GM12892 (cell line): ENCODE measurements at regions not wholly inside any gene's neighbourhood (a gene's known extent, or its start where the extent isn't known, plus 50 kb on each side); places are given as distances from the start of the nearest gene placed in this dataset.
"Not testable (repeated sequence)": the region's sequence is repeated elsewhere in the genome, so short reads cannot be mapped to it uniquely, and the experiment has no call there.

ENCODE experiments used
- DNase-seq: peaks from one replicate; pipeline ENCODE4 v3.0.0; 2011; ENCODE audit not compliant: insufficient read length
- FAIRE-seq: peaks from 2 replicates; lab custom pipeline; 2011; peaks lifted over from hg19 to GRCh38; lab: Jason Lieb, UNC
- POLR2A ChIP-seq: IDR thresholded peaks from 2 replicates; pipeline ENCODE4 v1.6.1; 2011; ENCODE audit warnings: low read depth, low read length, control low read depth
- POLR2AphosphoS5 ChIP-seq: IDR thresholded peaks from 2 replicates; pipeline ENCODE4 v1.6.1; 2011; ENCODE audit warnings: low read depth, low read length, control low read depth
- TAF1 ChIP-seq: IDR thresholded peaks from 2 replicates; pipeline ENCODE4 v1.6.1; 2011; ENCODE audit warnings: low read depth, mild to moderate bottlenecking, control low read depth, low read length, borderline replicate concordance

GRCh38 chr2:58614219-58614618 lies 373.1 kb upstream of the FANCL start:
- DNase-seq (no peak), FAIRE-seq (no peak)
- TF ChIP-seq POLR2AphosphoS5 = no peak
- TF ChIP-seq POLR2A = no peak
- no peak for TF ChIP-seq TAF1

GRCh38 chr2:58612973-58613372 lies 371.8 kb upstream of the FANCL start:
- TF ChIP-seq POLR2AphosphoS5 = no peak
- no peak for TF ChIP-seq TAF1
- TF ChIP-seq POLR2A = no peak
- DNase-seq = no peak
- FAIRE-seq = no peak

GRCh38 chr2:58609326-58609725 lies 368.2 kb upstream of the FANCL start:
- no peak for TF ChIP-seq TAF1
- TF ChIP-seq POLR2A = no peak
- TF ChIP-seq POLR2AphosphoS5 = no peak
- DNase-seq (no peak), FAIRE-seq (no peak)

DNA sequence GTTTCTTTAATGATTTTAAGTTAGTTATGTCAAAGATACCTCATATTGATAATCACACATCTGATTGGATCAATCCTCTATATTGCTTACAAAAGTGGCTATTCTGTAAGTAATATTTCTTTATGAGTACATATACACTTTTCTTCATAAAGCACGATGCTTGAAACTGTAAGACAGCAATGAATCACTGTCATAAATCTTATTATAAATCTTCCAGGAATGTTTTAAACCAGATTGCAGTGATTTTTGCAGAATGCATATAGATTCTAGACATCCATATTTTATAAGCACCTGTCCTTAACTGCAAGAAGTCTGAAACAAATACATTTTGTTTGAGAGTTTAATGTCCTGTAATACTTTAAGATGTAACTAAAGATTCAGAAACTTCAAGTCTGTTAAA lies 367.0 kb upstream of the FANCL start:
- DNase-seq (no peak), FAIRE-seq (no peak)
- TF ChIP-seq TAF1 (no peak), POLR2A (no peak), POLR2AphosphoS5 (no peak)

GRCh38 chr2:58607448-58607847 lies 366.3 kb upstream of the FANCL start:
- FAIRE-seq (no peak), DNase-seq (no peak)
- TF ChIP-seq TAF1 (no peak), POLR2AphosphoS5 (no peak), POLR2A (no peak)

DNA sequence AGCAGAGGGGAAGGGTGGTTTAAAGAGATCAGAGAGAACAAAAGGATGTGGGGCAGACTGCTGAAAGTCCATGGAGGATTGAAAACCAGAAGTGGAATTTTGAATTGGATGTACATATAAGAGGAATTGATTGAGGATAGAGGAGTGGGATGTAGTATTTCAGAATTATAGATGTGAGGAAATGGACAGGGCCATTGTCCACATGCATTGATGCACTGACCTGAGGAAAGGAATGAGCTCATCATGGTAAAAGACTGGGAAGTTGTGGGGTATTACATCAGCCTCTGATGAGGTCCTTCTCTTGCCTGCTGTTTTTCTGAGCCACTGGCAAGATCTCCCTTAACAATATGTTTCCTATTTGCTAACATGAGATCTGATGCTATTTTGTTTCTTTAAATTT lies 365.7 kb upstream of the FANCL start:
- DNase-seq (no peak), FAIRE-seq (no peak)

GRCh38 chr2:58604096-58604495 lies 363.0 kb upstream of the FANCL start:
- FAIRE-seq (no peak), DNase-seq (no peak)
- TF ChIP-seq TAF1 (no peak), POLR2AphosphoS5 (no peak), POLR2A (no peak)

More for the DNA sequence above, 365.7 kb upstream of the FANCL start:
- no peak for TF ChIP-seq TAF1
- no peak for TF ChIP-seq POLR2A
- TF ChIP-seq POLR2AphosphoS5 = no peak

GRCh38 chr2:58601017-58601416 lies 359.9 kb upstream of the FANCL start:
- FAIRE-seq (no peak), DNase-seq (no peak)
- no peak for TF ChIP-seq POLR2A
- no peak for TF ChIP-seq TAF1
- TF ChIP-seq POLR2AphosphoS5 = no peak

DNA sequence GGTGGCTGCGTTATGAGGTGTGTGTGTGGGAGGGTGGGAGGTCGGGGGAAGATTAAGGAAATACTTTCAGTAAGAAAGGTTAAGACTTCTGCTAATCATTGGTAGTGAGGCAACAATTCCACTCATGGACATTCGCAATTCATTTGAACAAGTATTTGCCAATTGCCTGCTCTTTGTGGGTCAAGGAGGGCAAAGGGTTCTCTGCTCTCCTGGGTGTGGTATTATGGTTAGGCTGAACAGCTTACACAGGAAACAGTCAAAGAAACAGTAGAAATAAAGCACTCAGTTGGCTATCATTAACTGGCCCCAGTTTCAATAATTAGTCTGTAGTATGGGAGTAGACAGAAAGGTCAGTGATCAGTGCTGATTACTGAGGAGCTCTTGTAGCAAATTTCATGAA lies 357.0 kb upstream of the FANCL start:
- FAIRE-seq (no peak), DNase-seq (no peak)
- TF ChIP-seq TAF1 (no peak), POLR2A (no peak), POLR2AphosphoS5 (no peak)

DNA sequence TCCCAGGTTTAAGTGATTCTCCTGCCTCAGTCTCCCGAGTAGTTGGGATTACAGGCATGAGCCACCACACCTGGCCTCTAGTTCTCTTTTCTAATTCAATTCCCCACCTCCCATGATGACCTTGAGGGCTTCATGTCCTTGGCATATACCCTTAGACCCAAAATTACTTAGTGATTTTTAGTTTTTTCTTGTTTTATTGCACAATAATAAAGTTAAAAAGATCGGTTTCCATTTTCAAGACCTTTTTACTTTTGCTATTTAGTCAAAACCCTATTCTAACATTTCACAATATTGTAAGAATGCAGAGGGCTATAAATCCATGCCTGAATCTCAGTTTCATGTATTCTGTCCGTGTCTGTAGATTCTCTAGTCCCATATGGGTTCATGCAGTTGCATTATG lies 354.6 kb upstream of the FANCL start:
- TF ChIP-seq POLR2A (no peak), TAF1 (no peak), POLR2AphosphoS5 (no peak)
- no peak for FAIRE-seq
- no peak for DNase-seq

- no peak for TF ChIP-seq POLR2AphosphoS5
- TF ChIP-seq POLR2A = no peak
- TF ChIP-seq TAF1 = no peak
- FAIRE-seq (no peak), DNase-seq (no peak)
These were observed 353.6 kb upstream of the FANCL start for GRCh38 chr2:58594762-58595161.

GRCh38 chr2:58594175-58594574 lies 353.1 kb upstream of the FANCL start:
- FAIRE-seq = no peak
- no peak for DNase-seq
- no peak for TF ChIP-seq POLR2AphosphoS5
- TF ChIP-seq TAF1 = no peak
- TF ChIP-seq POLR2A = no peak

- not testable (repeated sequence) for DNase-seq, FAIRE-seq
These were observed 345.1 kb upstream of the FANCL start for GRCh38 chr2:58586178-58586577.
